Activated naive CD4-positive, alpha-beta T cell (primary cell): ENCODE measurements at regions not wholly inside any gene's neighbourhood (a gene's known extent, or its start where the extent isn't known, plus 50 kb on each side); places are given as distances from the start of the nearest gene placed in this dataset.

ENCODE experiments used
- DNase-seq, 4 experiments: peaks; one replicate each; lab custom pipeline; 2025; lab: John Stamatoyannopoulos, UW

DNA sequence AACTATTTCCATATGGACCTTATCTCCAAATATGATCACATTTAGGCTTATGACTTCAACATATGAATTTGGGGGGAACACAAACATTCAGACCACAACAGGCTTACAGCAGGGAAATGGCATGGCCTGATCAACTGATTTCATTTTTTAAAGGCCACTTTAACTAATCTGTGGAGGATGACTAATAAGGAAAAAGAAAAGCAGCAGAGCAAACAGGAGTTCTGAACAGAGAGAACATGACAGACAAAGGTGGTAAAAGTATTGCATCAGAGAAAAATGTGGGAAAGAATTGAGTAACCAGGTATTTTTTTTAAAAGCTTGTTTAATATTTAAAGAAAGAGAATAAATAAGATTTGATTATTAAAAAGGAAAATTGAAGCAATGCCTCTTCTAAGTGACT is 366.1 kb upstream of the TMPO start:
- DNase-seq, result no peak

DNA sequence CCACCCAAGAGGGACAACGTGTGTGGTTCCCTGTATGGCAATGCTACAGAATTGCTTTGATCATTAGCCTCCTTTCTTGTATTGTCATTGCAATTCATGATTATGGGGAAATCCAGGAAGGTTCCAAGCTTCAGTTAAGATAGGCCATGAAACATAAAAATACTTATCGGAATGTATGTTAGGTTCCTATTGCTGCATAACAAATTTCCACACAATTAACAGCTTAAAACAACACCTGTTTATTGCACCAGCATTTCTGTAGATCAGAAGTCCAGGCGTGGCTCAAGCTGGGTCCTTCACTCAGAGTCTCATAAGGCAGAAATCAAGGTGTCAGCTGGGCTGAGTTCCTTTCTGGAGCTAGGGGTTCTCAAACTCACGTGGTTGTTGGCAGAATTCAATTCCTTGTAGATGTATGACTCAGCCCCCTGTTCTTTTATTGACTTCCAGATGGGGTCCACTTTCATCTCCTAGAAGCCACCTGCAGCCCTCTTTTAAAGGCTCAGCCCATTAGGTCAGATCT is 365.6 kb upstream of the TMPO start:
- no peak for DNase-seq

DNA sequence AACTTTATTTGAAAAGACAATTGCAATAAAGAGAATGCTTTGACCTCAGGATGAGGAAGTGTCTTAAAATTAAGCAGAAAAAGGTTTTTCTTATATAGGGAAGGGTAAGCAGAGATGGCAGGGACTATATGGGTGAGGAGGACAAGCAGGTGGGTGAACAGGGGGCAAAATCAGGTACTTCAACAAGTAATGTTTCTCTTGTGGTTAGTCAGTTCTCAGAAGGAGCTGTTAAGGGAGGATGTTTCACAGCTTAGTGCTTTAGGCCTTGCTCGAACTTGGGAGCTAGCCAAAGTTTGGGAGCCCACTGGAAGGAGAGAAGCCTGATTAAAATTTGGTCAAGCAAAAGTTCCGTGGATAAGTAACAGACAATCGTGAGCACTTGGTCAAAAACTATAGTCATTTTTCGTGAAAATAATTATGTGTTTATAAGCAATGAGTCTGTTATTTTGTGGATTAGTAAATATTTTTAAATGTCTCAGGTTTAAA is 364.2 kb upstream of the TMPO start:
- DNase-seq, result no peak

DNA sequence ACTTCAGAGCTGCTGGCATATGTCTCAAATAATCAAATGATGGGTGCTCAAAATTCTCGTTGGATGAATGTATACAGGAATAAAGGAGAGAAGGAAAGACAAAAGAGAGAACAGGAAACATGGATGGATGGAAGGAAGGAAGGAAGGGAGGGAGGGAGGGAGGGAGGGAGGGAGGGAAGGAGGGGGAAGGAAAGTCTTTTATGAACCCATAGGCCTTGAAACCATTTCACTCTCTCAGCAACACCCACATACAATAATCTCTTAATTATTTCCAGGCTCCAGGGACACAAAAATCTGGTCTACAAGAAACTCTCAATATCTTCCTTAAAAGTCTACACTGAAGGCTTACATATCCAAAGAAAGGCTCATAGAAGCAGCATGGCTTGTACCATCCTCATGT is 363.4 kb upstream of the TMPO start:
- DNase-seq, result no peak

DNA sequence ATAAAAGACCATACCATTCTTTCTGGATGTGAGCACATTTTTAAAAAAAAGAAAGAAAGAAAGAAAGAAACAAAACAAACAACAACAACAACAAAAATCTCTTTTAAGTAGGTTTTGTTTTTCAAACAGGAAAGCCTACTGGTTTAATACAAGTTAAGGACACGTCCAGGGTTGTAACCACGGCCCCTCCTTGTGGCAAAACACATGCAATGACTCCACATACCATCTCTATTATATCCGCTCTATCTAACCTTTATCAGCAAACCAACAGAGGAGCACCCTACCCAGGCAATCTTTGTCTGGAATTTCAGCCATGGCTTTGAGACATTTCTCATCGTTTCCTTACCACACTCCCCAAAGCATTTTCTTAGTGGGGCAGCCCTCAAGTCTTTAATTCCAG is 360.5 kb upstream of the TMPO start:
- DNase-seq, result no peak

DNA sequence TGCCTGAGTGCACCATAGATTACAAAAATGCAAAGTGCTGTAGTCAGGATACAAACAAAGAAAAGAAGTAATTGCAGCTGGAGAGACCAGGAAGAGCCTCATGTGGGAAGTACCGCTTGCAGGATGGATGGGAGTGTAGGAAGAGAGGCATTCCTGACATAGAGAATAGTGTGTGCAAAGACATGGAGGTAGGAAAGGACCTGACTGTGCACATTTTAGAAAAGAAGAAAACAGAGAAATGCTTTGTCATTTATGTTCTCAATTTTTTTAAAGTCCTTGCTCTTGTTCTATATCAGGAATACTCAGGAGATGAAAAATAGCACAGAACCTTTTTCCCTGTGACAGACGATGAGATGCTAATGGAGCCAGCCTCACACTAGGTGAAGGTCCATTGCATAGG is 358.7 kb upstream of the TMPO start:
- no peak for DNase-seq

DNA sequence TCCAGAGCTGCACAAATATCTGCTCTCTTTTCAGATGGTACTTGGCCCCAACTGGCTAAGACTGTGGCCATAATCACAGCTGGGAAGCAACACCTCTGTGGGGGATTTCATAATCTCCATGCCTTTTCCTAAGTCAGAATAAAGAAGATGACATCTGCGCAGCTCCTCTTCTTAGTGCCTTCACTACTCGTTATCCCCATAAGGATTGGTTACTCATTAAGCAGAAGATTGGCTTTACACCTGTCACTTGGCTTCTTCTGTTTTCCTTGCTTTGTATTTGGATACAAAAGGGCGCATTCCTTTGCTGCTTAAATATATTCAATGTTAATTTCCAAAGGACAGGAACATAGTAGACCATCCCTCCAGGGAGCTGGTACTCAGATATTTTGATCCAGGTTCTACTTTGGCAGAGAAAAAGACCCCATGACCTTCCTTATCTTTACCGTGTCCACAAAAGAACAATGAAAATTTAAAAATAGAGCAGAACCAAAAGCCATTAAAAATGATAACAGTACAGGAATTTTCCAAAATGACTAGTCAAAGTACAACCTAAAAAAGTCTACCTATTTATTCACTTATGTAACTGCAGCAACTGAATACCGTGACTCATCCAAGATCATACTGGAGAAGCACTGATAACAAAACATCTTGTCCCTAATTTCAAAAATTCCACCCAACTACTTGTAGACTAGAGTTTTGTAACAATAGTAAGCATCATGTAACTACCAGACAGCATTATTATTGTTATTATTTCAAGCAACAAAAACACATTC is 352.3 kb upstream of the TMPO start:
- DNase-seq, result no peak

DNA sequence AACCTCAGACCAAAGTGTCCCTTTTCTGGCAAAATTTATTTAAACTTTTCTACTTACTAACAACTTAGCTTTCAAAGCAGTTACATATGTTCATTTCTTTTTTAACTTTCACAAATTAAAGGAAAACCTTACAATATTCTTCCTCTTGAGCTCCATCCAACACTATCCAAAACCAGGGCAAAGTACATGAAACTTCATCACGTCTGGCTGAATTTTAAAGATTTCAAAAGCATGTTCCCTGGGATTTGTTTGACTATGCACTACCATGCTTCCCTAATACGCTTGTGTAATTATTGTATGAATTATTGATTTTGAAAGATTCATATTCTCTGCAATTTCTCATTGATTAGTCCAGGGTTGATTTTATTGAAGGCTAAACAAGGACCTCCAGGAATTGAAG is 343.1 kb upstream of the TMPO start:
- DNase-seq, result no peak

DNA sequence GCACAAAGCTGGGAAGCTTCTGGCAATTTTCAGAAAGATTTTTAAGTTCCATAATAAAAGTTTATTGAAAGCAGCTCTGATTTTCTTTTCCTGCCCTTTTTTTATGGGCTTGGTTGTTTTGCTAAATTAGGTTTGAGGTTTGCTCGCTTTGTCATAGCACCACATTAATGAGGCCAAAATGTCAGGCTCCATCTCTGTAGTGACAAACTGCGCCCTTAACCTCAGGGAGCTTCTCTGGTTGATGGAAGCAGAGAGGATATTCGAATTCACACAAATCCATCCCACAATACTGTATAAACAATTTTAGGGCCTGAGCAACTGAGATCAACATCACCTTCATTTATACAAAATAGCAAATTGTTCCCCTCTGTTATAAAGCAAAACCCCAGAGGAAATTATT is 342.6 kb upstream of the TMPO start:
- no peak for DNase-seq

DNA sequence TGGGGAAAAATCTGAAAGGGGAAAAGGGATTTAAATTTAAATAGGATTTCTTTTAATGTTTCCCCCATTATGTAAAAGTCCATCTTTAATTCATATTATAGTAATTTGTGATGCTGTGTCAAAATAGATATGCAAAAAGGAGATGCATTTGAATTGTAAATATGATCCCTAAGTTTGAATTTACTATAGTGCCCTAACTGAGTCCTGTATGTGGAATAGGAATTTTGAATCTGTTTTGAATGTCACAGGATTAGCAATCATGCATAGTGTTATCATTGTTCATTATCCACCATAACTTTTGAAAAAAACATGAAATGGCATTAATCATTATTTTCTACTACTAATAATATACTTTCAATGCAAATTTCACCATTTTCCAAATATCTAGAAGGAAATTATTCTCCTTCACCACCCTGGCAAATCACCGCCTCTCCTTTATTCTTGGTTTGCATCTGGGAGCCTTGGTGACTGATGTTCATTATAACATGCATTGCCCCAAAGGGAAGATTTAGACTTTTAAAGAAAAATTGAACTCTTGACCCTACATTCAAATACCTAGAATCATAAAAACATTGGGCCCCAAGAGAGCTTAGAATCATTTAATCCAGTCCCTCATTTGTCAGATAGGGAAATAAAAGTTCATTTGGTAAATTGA is 341.5 kb upstream of the TMPO start:
- no peak for DNase-seq

DNA sequence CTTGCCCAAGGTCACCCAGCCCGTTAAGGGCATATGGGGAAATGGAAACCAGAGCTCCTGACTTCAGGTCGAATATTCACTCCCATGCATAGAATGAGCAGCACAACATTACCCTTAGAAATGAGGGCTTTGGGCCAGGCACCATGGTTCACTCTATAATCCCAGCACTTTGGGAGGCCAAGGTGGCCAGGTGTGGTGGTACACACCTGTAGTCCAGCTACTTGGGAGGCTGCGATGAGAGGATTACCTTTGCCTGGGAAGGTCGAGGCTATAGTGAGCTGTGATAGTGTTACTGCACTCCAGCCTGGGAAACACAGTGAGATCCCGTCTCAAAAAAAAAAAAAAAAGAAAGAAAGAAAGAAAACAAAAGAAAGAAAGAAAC is 341.0 kb upstream of the TMPO start:
- no peak for DNase-seq

DNA sequence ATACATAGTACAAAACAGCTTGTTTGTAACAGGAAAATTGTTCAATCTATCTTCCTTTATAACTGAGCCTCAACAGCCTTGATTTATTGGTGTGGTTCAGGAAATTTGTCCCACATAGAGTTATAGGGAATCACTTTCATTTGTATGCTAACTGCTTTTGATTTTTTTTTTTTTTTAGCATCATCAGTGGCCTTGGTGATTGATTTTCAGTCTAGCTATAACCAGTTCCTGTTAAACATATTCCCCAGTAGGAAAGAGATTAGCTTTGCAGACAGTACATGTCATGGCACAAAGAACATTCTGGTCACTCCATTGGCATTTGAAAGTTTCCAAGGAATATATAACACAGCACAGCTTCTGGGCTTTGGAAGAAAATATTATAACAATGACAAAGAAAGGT is 337.3 kb upstream of the TMPO start:
- DNase-seq, result no peak

DNA sequence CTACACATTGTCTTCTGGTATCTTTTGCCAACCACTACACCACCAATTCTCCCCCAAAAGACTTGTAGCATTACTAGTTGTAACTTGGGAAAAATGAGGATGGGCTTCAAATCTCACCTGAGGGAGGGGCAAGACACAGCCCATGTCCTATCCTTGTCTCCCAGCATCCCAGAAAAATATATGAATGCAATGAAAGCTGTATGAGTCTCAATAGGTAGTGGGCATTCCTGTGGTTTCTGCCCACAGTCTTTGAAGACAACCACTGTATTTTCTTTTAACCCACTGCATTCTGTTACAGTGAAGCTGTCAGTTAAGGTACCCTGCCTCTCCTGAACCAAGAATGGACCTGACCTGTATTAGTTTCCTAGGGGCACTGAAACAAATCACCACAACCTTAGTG is 336.2 kb upstream of the TMPO start:
- DNase-seq, result no peak

DNA sequence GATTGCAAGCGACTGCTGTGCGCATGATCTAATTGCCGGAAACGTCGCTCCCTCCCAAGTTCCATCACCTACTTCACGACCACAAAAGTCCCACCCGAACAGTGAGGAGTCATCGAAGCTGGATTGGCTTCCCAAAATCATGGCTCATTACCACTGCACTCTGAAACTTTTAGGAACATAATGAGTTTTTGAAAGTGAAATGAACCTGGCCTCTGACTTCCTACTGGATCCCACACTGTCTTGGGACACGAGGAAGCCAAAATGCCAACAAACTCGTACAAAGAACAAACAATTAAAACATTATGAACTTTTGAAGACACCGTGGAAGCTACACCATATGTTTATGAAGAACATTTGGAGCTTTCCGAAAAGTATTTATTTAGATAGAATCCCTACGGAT is 334.8 kb upstream of the TMPO start:
- no peak for DNase-seq

DNA sequence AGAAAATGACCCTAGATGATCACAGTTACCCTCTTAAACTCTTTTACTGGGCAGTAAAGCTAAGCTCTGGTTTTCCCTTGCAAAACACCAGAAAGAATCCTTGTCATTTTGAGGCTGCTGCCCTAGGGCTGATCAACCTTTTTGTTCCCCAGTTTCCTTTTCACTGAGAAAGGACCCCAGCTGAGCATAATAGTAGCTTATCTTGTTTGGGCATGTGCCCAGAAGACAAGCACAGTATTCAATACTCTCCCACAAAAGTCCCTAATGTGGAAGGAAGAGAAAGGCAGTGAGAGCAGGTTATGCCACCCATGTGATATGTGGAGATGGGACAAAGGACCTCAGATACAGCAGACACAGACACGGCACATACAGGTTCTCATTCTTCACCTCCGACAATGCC is 332.6 kb upstream of the TMPO start:
- no peak for DNase-seq

DNA sequence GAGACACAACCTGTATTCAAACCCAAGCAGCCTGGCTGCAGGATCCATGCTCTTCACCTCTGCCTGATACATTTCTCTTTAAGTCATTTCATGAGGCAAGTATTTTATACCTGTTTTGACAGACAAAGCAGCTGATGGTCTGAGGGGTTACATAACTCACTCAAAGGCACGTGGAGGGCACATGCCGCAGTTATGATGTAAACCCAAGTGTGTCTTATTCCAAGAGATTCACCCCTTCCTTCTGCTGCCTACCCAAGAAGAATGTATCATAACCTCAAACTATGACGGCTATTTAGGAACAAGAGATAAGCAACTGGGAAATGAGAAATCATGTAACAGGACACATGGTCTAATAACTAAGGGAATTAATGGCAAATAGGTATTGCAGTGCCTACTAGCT is 329.8 kb upstream of the TMPO start:
- DNase-seq, result no peak

DNA sequence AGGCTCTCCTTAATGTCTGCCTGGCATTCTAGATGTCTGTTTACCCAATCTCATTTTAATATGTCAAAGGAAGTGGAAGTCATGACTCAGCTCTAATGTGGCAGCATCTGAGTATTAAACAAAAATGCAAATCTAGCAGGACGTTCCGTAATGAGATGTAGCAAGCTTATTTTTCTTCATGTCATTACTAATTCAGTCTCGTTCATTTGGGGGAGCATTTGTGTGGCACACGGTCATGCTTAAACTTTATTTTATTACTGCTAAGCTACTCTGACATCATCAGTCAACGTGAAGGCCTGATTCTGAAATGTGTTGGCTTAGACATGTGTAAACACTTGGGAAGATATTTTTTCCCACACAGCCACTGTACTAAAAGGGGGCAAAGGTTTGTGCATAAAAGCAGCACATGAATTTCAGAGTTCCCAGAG is 326.7 kb upstream of the TMPO start:
- DNase-seq, result no peak

DNA sequence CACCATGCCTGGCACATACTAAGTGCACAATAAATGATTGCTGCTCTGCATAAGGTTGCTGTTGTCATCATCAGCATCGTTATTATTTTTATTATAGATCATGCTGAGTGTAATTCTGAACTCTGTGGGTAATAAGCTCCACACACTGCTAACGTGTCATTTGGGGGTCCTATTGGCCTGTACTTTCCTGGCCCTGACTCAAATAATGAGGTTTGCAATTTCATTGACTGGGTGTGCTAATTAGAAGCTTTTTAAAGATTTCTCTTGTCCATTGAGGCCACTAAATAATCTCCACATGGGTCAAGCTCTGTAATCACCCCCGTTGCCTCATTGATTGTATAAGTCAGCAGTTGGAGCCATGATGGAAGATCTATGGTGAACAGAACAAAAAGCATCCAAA is 320.8 kb upstream of the TMPO start:
- DNase-seq, result no peak

DNA sequence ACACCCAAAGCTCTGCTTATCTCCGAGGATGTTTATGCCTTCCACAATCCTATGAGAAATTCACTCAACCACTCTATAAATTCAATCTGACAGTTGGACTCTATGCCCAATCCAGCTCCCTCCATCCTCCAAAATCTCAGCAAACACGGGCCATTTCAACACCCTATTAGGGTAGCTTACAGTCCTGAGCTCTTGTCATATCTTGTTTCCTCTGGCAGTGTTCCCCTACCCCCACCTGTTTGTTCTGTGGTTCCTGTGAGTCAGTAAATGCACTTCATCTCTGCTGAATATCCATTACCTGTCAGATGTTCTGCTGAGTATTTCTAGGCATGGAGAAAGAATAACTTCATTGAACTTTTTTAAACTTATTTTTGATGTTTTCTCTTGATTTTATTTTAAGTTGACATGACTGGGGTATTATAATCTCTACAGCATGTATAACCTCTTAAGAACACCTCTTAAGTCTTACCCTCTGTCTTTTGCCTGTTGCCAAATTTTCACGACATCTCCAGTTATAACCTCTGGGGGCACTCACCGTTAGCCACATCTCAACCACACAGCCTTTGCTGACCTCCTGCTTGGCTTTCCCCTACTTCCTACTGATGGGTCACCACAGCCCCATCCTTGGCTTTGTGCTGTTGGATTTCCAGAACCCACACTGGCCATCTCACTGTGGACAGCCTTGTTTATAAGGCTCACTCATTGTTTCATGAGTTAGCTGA is 317.0 kb upstream of the TMPO start:
- DNase-seq, result no peak

DNA sequence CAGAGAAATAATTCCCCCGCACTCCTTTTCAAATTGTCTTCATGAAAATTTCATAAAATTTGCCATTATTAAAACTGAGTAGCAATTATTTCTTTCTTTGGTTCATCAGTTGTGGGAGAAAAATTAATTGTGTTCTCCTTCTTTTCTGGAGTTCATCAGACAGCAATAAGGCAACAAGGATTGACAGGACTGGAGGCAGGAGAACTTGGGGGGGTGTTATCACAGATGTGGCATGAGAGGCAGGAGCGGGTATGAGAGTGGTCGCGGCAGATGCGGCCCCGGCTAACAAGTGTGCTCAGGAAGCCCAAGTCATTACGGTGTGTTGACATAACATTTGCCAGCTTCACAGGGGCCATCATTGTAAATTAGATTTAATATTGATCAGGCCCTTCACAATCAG is 306.6 kb upstream of the TMPO start:
- DNase-seq, result no peak

DNA sequence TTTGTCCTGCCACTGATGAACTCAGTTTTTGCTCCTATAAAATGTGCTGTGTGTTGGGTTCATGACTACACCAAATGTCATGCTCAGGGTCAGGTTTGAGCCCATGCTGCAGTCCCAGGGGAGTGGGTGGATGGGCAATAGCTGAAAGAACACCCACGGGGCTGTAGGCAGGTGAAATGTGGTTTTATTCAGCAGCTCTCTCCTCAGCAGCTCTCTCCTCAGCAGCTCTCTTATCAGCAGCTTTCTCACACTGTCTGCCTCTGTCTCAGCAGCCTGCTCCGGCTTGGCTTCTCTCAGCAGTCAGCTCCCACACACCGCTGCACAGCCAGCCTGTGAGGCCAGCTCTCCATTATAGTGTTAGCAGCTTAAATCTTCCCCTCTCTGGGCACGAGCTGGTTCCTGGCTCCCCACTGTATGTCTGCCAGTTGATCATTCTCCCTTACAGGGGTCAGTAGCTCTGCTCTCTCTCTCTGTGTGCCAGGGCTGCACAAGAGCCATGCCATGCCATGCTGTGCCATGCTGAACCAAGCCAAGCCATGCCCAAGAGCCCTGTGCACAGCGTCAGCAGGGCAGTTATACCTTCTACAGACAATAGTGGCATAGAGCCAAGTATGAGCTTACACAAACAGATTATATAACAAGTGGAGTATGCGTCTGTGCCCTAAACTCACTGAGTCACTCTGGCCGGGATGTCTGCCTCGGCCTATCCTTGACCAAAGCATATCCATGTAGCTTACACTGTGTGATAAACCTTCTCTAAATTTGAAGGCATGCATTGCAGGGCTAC is 303.3 kb upstream of the TMPO start:
- no peak for DNase-seq

DNA sequence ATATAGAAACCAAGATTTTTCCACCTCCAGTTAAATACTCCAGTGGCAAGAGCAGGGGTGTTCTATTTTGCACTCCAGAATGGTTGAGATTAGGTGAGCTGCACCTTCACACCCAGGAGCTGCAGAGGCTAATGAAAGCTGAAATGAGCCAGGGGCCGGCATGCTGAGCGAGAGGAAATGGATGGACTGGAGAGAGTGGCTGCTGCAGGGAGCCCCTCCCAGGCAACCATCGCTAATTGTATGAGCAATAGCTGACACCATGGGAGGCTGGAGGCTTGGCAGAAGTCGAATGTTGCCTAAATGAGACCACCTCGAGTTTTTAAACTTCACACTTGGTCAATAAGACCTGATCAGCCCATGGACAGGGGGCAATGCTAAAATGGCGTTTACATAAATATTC is 301.8 kb upstream of the TMPO start:
- no peak for DNase-seq
